HCT116 (cell line): ENCODE measurements at regions not wholly inside any gene's neighbourhood (a gene's known extent, or its start where the extent isn't known, plus 50 kb on each side); places are given as distances from the start of the nearest gene placed in this dataset.

ENCODE experiments used
- ATAC-seq: fragments of 200-7000 bp; cut with Tn5 transposase; 2 replicates; pipeline ENCODE4 v1.9.1; 2020; ENCODE audit warnings: mild to moderate bottlenecking, moderate library complexity
- BruUV-seq: library from RNA; stranded (reverse); fragments of 400-500 nt; replicated peaks from 2 replicates; lab custom pipeline; 2021; lab: Mats Ljungman, UMichigan
- CTCF ChIA-PET: fragments of 300-600 bp; sonication (Branson Sonifier 250); formaldehyde crosslinking; loops from one replicate; lab custom pipeline; 2021; ENCODE audit warnings: antibody characterized with exemption; lab: Charles Lee
- POLR2A ChIA-PET: fragments of 300-600, 350-600 bp; sonication (Branson Sonifier 250); formaldehyde crosslinking; loops from one replicate; lab custom pipeline; 2021; ENCODE audit warnings: antibody characterized with exemption; lab: Charles Lee
- RAD21 ChIA-PET, 2 experiments: fragments of 300-600 bp; sonication (Branson Sonifier 250); formaldehyde crosslinking; loops; one replicate each; lab custom pipeline; 2023; ENCODE audit warnings: low total read pairs in 2 of 2; ENCODE audit not compliant: uncharacterized antibody in 2 of 2, unreplicated experiment in 2 of 2, low non-redundant PET in 1 of 2; lab: Charles Lee
- DNase-seq: peaks from one replicate; pipeline ENCODE4 v3.0.0-alpha.2; 2010; ENCODE audit warnings: low read depth, low spot score
- H2AFZ ChIP-seq: fragments of 200-600 bp; shearing (Covaris generic), sonication (generic); 2 replicates; pipeline ENCODE4 v1.6.1; 2017; ENCODE audit warnings: low read depth, mixed run types, mixed read lengths, antibody characterized with exemption, low read length; ENCODE audit not compliant: poor library complexity, severe bottlenecking
- H3K27ac ChIP-seq: 2 replicates; pipeline ENCODE4 v1.5.1; 2012; ENCODE audit warnings: low read depth, low read length
- H3K27me3 ChIP-seq: fragments of 200-600 bp; sonication (generic); 2 replicates; pipeline ENCODE4 v1.6.1; 2016; ENCODE audit warnings: mixed run types, low read length, mixed read lengths; ENCODE audit not compliant: insufficient read depth
- H3K36me3 ChIP-seq, 2 experiments: fragments of 200-500 bp in 1 of 2; fragments of 200-600 bp in 1 of 2; sonication (Bioruptor generic) in 1 of 2; sonication (generic) in 1 of 2; 2 replicates each; pipeline versions ENCODE4 v1.5.1 to v1.6.1; 2014 to 2016; ENCODE audit warnings: low read length in 2 of 2, inconsistent platforms in 1 of 2, mixed read lengths in 1 of 2, mixed run types in 1 of 2; ENCODE audit not compliant: insufficient read depth in 2 of 2, control insufficient read depth in 1 of 2
- H3K4me1 ChIP-seq, 2 experiments: fragments of 200-600 bp in 1 of 2; sonication (generic) in 1 of 2; 2 replicates each; pipeline versions ENCODE4 v1.5.1 to v1.6.1; 2012 to 2017; ENCODE audit warnings: low read length in 2 of 2, inconsistent platforms in 1 of 2, mild to moderate bottlenecking in 1 of 2, mixed read lengths in 1 of 2, mixed run types in 1 of 2, moderate library complexity in 1 of 2; ENCODE audit not compliant: insufficient read depth in 2 of 2, control insufficient read depth in 1 of 2
- H3K4me2 ChIP-seq: fragments of 200-600 bp; sonication (generic); 2 replicates; pipeline ENCODE4 v1.6.1; 2017; ENCODE audit warnings: mixed run types, low read length, mixed read lengths
- H3K4me3 ChIP-seq, 2 experiments: fragments of 200-600 bp in 1 of 2; sonication (generic) in 1 of 2; replicated peaks in 1 of 2; 2 replicates each; pipeline ENCODE4 v1.5.1; 2011 to 2016; ENCODE audit warnings: low read length in 2 of 2, control low read depth in 1 of 2, low read depth in 1 of 2, mild to moderate bottlenecking in 1 of 2, mixed read lengths in 1 of 2, mixed run types in 1 of 2
- H3K79me2 ChIP-seq: fragments of 200-600 bp; sonication (generic); 2 replicates; pipeline ENCODE4 v1.6.1; 2017; ENCODE audit warnings: mild to moderate bottlenecking, mixed run types, low read length, moderate library complexity, mixed read lengths; ENCODE audit not compliant: insufficient read depth
- H3K9ac ChIP-seq: fragments of 200-600 bp; sonication (generic); 2 replicates; pipeline ENCODE4 v1.6.1; 2016; ENCODE audit warnings: low read length, mixed read lengths
- H3K9me2 ChIP-seq: fragments of 200-600 bp; sonication (generic), shearing (Covaris generic); 2 replicates; pipeline ENCODE4 v1.6.1; 2017; ENCODE audit warnings: mixed run types, mild to moderate bottlenecking, moderate library complexity; ENCODE audit not compliant: insufficient read depth
- H3K9me3 ChIP-seq, 2 experiments: fragments of 200-500 bp in 1 of 2; fragments of 200-600 bp in 1 of 2; sonication (Bioruptor generic) in 1 of 2; sonication (generic) in 1 of 2; 2 replicates each; pipeline ENCODE4 v1.6.1; 2014 to 2017; ENCODE audit warnings: low read length in 2 of 2, mixed read lengths in 2 of 2, inconsistent platforms in 1 of 2, low read depth in 1 of 2, mild to moderate bottlenecking in 1 of 2, mixed run types in 1 of 2, moderate library complexity in 1 of 2; ENCODE audit not compliant: control insufficient read depth in 1 of 2, insufficient read depth in 1 of 2
- H4K20me1 ChIP-seq: fragments of 200-600 bp; sonication (generic), shearing (Covaris generic); 2 replicates; pipeline ENCODE4 v1.6.1; 2017; ENCODE audit warnings: mixed run types, mild to moderate bottlenecking, moderate library complexity; ENCODE audit not compliant: insufficient read depth
- ATF3 ChIP-seq: IDR thresholded peaks from 2 replicates; pipeline ENCODE4 v1.6.1; 2012
- CEBPB ChIP-seq: IDR thresholded peaks from 2 replicates; pipeline ENCODE4 v1.6.1; 2012; ENCODE audit warnings: low read depth
- EGR1 ChIP-seq: IDR thresholded peaks from 2 replicates; pipeline ENCODE4 v1.6.1; 2012; ENCODE audit warnings: low read depth
- ELF1 ChIP-seq: IDR thresholded peaks from 2 replicates; pipeline ENCODE4 v1.6.1; 2012; ENCODE audit warnings: low read depth, borderline replicate concordance
- EZH2 ChIP-seq: fragments of 200-600 bp; sonication (generic); IDR thresholded peaks from 2 replicates; pipeline ENCODE4 v1.6.1; 2017; ENCODE audit warnings: antibody characterized with exemption, mixed run types
- EZH2phosphoT487 ChIP-seq: fragments of 200-600 bp; IDR thresholded peaks from 2 replicates; pipeline ENCODE4 v1.6.1; 2018; ENCODE audit warnings: antibody characterized with exemption, borderline replicate concordance
- MAX ChIP-seq: IDR thresholded peaks from 2 replicates; pipeline ENCODE4 v1.6.1; 2012
- POLR2A ChIP-seq: IDR thresholded peaks from 2 replicates; pipeline ENCODE4 v1.7.0; 2011; ENCODE audit warnings: borderline replicate concordance; ENCODE audit not compliant: insufficient read depth, insufficient read length; ENCODE audit errors: extremely low read depth
- REST ChIP-seq: IDR thresholded peaks from 2 replicates; pipeline ENCODE4 v1.6.1; 2012; ENCODE audit warnings: low read depth
- SIN3A ChIP-seq: IDR thresholded peaks from 2 replicates; pipeline ENCODE4 v1.6.1; 2012; ENCODE audit warnings: low read depth
- SP1 ChIP-seq: IDR thresholded peaks from 2 replicates; pipeline ENCODE4 v1.6.1; 2012; ENCODE audit warnings: low read depth
- SRF ChIP-seq: IDR thresholded peaks from 2 replicates; pipeline ENCODE4 v1.6.1; 2012; ENCODE audit warnings: low read depth
- TCF7L2 ChIP-seq: IDR thresholded peaks from 2 replicates; pipeline ENCODE4 v1.7.0; 2011; ENCODE audit warnings: borderline replicate concordance, inconsistent platforms; ENCODE audit not compliant: insufficient read depth, insufficient read length; ENCODE audit errors: extremely low read depth
- YY1 ChIP-seq: IDR thresholded peaks from 2 replicates; pipeline ENCODE4 v1.6.1; 2011; ENCODE audit warnings: low read length, low read depth, moderate library complexity, mild to moderate bottlenecking; ENCODE audit not compliant: insufficient replicate concordance; ENCODE audit errors: extremely low read depth
- ZBTB33 ChIP-seq: IDR thresholded peaks from 2 replicates; pipeline ENCODE4 v1.6.1; 2011; ENCODE audit warnings: mild to moderate bottlenecking, low read length, moderate library complexity; ENCODE audit not compliant: insufficient replicate concordance; ENCODE audit errors: extremely low read depth
- ZFX ChIP-seq: fragments of 450-650 bp; IDR thresholded peaks from 2 replicates; pipeline ENCODE4 v1.6.1; 2017
- intact Hi-C: fragments of 100-400 bp; cut with micrococcal nuclease; formaldehyde crosslinking; loops from 2 replicates; pipeline ENCODE4 v1.10.0; 2022

GRCh38 chr18:4582431-4583335 is 127.6 kb upstream of the DLGAP1 start:
- no peak for ATAC-seq
- TF ChIP-seq CEBPB (no peak), SIN3A (no peak), REST (no peak), ZBTB33 (no peak), ATF3 (no peak), SP1 (no peak), EZH2 (no peak), ZFX (no peak), ELF1 (no peak), SRF (no peak), POLR2A (no peak), MAX (no peak), EZH2phosphoT487 (no peak), YY1 (no peak), EGR1 (no peak), TCF7L2 (no peak)
- TF ChIP-seq, all 23 proteins: peak for 0
- RAD21 ChIA-PET, result no interaction called here
- H3K9me2 ChIP-seq, result no peaks in the 10 kb centered on the region
- H3K27ac ChIP-seq, result no peak overlapping the region
- no peaks in the 10 kb centered on the region for H3K27me3 ChIP-seq
- H3K4me3 ChIP-seq, result no peak overlapping the region
- H3K4me2 ChIP-seq, result no peak overlapping the region
- no peaks in the 10 kb centered on the region for H3K79me2 ChIP-seq
- peaks cover 8 to 38% of the 10 kb centered on the region in 2 experiments; a peak in 2 of 4 replicates for H3K9me3 ChIP-seq
- DNase-seq, result no peak
- POLR2A ChIA-PET, result no interaction called here
- no TSS peak for BruUV-seq
- H2AFZ ChIP-seq, result no peak overlapping the region
- H4K20me1 ChIP-seq, result no peaks in the 10 kb centered on the region
- CTCF ChIA-PET, result no interaction called here
- no peaks in the 10 kb centered on the region for H3K4me1 ChIP-seq
- H3K36me3 ChIP-seq, result no peaks in the 10 kb centered on the region
- H3K9ac ChIP-seq, result no peak overlapping the region
- intact Hi-C loops, result no loop called here
